ENCODE measurements at regions not wholly inside any gene's neighbourhood (a gene's known extent, or its start where the extent isn't known, plus 50 kb on each side); places are given as distances from the start of the nearest gene placed in this dataset.
A peak's percentile ranks its signal among the peaks of the same experiment; 100 is the strongest.
"Not testable (repeated sequence)": the region's sequence is repeated elsewhere in the genome, so short reads cannot be mapped to it uniquely, and the experiment has no call there.

DNA sequence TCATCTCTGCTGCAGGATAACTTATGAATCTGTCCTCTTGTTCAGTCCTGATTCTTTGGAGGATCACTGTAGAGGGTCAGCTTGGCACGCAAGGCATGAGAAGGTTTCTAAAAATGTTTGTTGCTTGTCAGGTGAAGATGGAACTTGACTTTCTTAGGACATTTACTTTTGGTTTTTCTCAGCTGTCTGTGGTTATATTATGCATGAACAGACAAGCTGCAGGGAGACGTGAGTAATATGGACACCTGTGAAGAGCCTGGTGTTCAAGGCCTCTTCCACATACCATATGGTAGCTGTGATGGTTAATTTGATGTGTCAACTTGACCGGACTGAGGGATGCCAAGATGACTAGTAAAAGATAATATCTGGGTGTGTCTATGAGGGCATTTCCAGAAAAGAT, 270.2 kb upstream of the CPHXL start:
- no peak for DNase-seq (ENCODE audit: low spot score)

GRCh38 chr16:75997606-75998005, 271.3 kb upstream of the CPHXL start:
- DNase-seq (ENCODE audit: low spot score) = no peak

DNA sequence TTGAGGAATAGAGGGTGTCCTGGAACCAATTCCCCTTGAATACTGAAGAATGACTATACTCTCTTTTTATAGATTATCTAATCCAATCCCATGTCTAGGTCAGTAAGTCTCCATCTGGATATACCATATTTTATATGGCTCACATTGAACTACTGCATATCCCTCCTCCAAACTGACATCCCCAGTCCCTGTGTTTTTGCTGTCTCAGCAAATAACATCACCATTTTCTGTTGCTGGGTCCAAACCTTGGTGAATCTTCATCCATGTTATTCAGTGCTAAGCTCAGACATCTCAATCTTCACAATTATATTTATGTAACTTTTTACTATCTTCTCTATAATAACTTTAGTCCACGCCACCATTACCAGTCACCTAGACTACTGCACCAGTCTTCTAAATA, 269.6 kb upstream of the CNTNAP4 start:
- DNase-seq (ENCODE audit: low spot score) = no peak

GRCh38 chr16:76023835-76024234, 253.4 kb upstream of the CNTNAP4 start:
- no peak for DNase-seq (ENCODE audit: low spot score)

- no peak for DNase-seq (ENCODE audit: low spot score)
Observed at GRCh38 chr16:76035689-76036088, 241.5 kb upstream of the CNTNAP4 start.

DNA sequence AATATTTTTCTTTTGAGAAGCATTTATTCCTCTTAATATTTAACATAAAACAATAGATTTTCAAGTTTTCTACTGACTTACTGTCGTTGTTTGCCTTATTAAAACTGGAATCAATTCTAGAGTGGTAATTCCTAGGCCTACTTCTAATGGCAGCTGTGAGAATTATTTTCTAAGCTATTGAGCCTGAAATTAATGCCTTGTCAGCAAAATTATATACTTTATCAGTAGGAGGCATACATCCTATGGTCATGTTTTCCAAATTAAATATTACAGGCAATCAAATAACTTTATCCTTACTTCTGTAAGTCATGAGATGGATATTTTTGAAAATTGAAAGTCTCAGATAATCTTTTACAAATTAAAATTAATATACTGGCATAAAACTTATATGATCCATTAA, 239.1 kb upstream of the CNTNAP4 start:
- DNase-seq (ENCODE audit: low spot score) = no peak

GRCh38 chr16:76052725-76053124, 224.5 kb upstream of the CNTNAP4 start:
- DNase-seq (ENCODE audit: low spot score) = no peak

DNA sequence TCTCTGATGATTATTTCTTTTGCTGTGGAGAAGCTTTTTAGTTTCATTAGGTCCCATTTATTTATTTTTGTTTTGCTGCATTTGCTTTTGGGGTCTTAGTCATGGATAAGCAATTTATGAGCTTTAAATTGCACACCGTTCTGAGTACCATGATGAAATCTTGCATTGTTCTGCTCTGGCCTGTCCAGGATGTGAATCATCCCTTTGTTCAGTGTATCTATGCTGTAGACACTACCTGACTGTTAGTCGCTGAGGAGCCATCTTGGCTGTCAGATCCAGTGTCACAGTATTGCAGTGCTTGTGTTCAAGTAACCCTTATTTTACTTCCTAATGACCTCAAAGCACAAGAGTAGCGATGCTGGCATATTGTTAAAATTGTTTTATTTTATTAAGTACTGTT, 218.0 kb upstream of the CNTNAP4 start:
- peak; percentile 17 for DNase-seq (ENCODE audit: low spot score)

GRCh38 chr16:76059701-76060100, 217.5 kb upstream of the CNTNAP4 start:
- DNase-seq (ENCODE audit: low spot score) = peak; percentile 57

DNA sequence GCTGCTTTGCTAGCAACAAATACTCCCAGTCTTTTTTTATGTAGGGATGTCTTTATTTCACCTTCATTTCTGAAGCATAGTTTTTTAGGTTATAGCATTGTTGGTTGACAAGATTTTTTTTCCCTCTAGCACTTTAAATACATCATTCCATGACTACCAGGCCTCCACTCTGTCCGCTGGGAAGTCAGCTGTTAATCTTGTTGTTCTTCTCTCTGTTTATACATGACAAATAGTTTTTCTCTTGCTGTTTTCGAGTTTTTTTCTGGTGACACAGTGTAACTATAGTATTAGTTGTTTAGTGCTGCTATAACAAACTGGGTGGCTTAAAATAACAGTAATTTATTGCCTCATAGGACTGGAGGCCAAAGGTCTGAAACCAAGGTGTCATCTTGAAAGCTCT, 205.5 kb upstream of the CNTNAP4 start:
- no peak for DNase-seq (ENCODE audit: low spot score)

GRCh38 chr16:76081967-76082366, 195.2 kb upstream of the CNTNAP4 start:
- no peak for DNase-seq (ENCODE audit: low spot score)

DNA sequence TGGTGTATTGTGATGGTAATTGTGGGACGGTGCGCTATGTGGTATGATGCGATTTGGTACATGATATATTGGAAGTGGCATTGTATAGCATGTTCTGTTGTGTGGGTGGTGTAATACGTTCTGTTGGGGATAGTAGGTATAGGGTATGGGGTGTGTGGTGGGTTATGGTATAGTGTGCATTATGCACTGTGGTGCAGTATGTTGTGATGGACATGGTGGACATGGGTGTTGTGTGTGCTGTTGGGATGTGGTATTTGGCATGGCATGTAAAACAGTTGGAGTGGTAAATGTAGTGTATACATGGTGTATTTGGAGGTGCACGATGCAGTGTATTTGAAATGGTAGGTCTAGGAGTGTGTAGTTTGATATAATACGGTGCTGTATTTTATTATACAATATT, 170.6 kb upstream of the CNTNAP4 start:
- DNase-seq (ENCODE audit: low spot score) = no peak

DNA sequence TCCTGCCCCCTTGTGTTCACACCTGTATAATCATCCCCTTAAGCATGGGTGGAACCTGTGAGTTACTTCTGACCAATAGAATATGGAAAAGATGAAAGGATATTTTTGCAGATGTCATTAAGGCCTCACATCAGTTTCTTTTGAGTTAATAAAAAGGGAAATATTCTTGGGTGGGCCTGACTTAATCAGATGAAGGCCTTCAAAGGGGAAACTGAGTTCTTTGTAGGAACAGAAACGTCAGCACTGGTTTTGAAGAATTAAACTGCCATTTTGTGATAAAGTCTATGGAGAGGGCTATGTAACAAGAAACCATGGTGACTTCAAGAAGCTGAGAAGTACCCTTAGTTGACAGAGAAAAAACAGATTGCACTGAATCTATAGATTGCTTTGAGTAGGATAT, 168.7 kb upstream of the CNTNAP4 start:
- no peak for DNase-seq (ENCODE audit: low spot score)

GRCh38 chr16:76114681-76115080, 162.5 kb upstream of the CNTNAP4 start:
- no peak for DNase-seq (ENCODE audit: low spot score)

DNA sequence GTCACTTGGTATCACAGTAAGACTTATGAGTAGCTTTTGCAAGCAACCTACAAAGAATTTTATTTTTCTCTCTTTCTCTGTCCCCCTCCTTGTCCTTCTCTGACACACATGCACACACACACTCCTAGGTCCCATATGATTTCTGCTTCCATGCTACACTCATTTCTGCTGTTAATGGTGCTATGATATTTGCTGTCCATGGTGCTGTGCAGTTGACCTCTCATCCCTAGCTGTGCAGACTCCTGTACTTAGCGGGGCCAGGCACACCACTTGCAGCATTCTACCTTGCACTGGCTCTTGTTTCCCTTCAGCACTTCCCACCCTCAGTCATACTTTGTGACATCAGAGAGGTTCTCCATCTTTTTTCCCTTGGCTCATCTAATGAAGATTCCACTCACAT, 158.9 kb upstream of the CNTNAP4 start:
- no peak for DNase-seq (ENCODE audit: low spot score)

- no peak for DNase-seq (ENCODE audit: low spot score)
Observed at GRCh38 chr16:76121636-76122035, 155.6 kb upstream of the CNTNAP4 start.

- DNase-seq (ENCODE audit: low spot score) = no peak
Observed at GRCh38 chr16:76123966-76124365, 153.2 kb upstream of the CNTNAP4 start.

DNA sequence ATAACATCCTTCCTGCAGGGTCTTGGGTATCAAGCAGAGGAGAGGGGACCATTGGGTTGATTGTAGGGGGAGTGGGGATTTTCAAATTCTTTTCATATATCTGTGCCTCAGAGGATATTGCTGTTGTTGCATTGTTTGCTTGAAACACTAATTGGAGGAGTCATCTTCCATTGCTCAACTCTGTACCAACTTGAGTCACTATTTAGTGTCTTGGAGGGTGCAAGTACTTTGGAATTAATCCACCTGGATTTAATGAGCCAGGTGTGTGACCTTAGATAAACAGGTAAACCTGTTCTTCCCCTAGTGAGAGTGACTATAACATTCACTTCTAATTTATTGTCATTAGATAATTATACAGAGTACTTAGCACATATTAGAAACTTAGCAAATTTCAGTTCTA, 151.3 kb upstream of the CNTNAP4 start:
- DNase-seq (ENCODE audit: low spot score) = no peak

- not testable (repeated sequence) for DNase-seq (ENCODE audit: low spot score)
Observed at GRCh38 chr16:76138056-76138455, 139.1 kb upstream of the CNTNAP4 start.

DNA sequence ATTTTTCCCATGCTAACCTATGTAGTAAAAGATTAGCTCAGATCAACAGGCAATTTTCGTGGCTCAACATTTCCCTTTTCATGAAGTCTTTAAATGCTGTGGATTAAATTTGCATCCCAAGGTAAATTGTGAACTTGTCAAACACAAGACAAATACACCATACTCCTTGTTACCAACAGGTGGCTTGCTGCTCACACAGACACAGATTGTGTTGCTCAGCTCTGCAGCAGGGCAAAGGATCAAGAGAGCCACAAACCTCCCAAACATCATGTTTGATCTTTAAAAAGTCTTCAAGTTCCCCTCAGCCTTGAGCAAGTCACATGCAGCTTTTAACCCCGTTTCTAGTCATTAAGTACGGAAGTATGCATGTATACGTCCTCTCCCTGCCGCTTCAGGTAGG, 119.6 kb upstream of the CNTNAP4 start:
- DNase-seq (ENCODE audit: low spot score) = no peak

GRCh38 chr16:76162046-76162445, 115.2 kb upstream of the CNTNAP4 start:
- DNase-seq (ENCODE audit: low spot score) = no peak

GRCh38 chr16:76164970-76165558, 112.1 kb upstream of the CNTNAP4 start:
- DNase-seq (ENCODE audit: low spot score) = no peak

GRCh38 chr16:76175718-76176117, 101.5 kb upstream of the CNTNAP4 start:
- DNase-seq (ENCODE audit: low spot score) = no peak

GRCh38 chr16:76176153-76176552, 101.0 kb upstream of the CNTNAP4 start:
- no peak for DNase-seq (ENCODE audit: low spot score)

- DNase-seq (ENCODE audit: low spot score) = no peak
Observed at GRCh38 chr16:76176616-76177015, 100.6 kb upstream of the CNTNAP4 start.

All from COLO829 (cell line).